GM23248 (cell line): ENCODE measurements at regions not wholly inside any gene's neighbourhood (a gene's known extent, or its start where the extent isn't known, plus 50 kb on each side); places are given as distances from the start of the nearest gene placed in this dataset.

Experiments used
- DNase-seq: peaks from one replicate; pipeline ENCODE4 v3.0.0-alpha.2; 2015
- H2AFZ ChIP-seq: fragments of 200-600 bp; sonication (generic); 2 replicates; pipeline ENCODE4 v1.6.1; 2016; ENCODE audit warnings: antibody characterized with exemption
- H3F3A ChIP-seq: fragments of 200-600 bp; sonication (generic); 2 replicates; pipeline ENCODE4 v1.6.1; 2016; ENCODE audit warnings: mild to moderate bottlenecking, antibody characterized with exemption, mixed run types; ENCODE audit not compliant: insufficient read depth
- H3K27ac ChIP-seq: fragments of 200-600 bp; sonication (generic); 2 replicates; pipeline ENCODE4 v1.5.1; 2016; ENCODE audit warnings: mild to moderate bottlenecking
- H3K27me3 ChIP-seq: fragments of 200-600 bp; sonication (generic); replicated peaks from 2 replicates; pipeline ENCODE4 v1.6.1; 2016; ENCODE audit warnings: mild to moderate bottlenecking; ENCODE audit not compliant: insufficient read depth
- H3K36me3 ChIP-seq: fragments of 200-600 bp; sonication (generic); 2 replicates; pipeline ENCODE4 v1.6.1; 2016; ENCODE audit warnings: low read depth, mild to moderate bottlenecking
- H3K4me1 ChIP-seq: fragments of 200-600 bp; sonication (generic); 2 replicates; pipeline ENCODE4 v1.6.1; 2016; ENCODE audit warnings: mild to moderate bottlenecking; ENCODE audit not compliant: insufficient read depth
- H3K4me2 ChIP-seq: fragments of 200-600 bp; sonication (generic); one replicate; pipeline ENCODE4 v1.6.1; 2016; ENCODE audit warnings: mild to moderate bottlenecking; ENCODE audit not compliant: unreplicated experiment
- H3K4me3 ChIP-seq: fragments of 200-600 bp; sonication (generic); 2 replicates; pipeline ENCODE4 v1.5.1; 2016; ENCODE audit warnings: mild to moderate bottlenecking
- H3K79me2 ChIP-seq: fragments of 200-600 bp; sonication (generic); 2 replicates; pipeline ENCODE4 v1.6.1; 2016; ENCODE audit warnings: mild to moderate bottlenecking; ENCODE audit not compliant: insufficient read depth
- H3K9ac ChIP-seq: fragments of 200-600 bp; sonication (generic); 2 replicates; pipeline ENCODE4 v1.6.1; 2016; ENCODE audit warnings: mild to moderate bottlenecking
- H3K9me2 ChIP-seq: fragments of 200-600 bp; sonication (generic); 2 replicates; pipeline ENCODE4 v1.6.1; 2016; ENCODE audit warnings: mixed run types, mild to moderate bottlenecking, moderate library complexity; ENCODE audit not compliant: insufficient read depth
- H3K9me3 ChIP-seq: fragments of 200-600 bp; sonication (generic); one replicate; pipeline ENCODE4 v1.6.1; 2017; ENCODE audit warnings: low read depth
- H4K20me1 ChIP-seq: fragments of 200-600 bp; sonication (generic); 2 replicates; pipeline ENCODE4 v1.6.0; 2016; ENCODE audit not compliant: insufficient read depth
- EZH2 ChIP-seq: fragments of 200-600 bp; sonication (generic); IDR thresholded peaks from 2 replicates; pipeline ENCODE4 v1.6.1; 2018; ENCODE audit warnings: antibody characterized with exemption, mild to moderate bottlenecking; ENCODE audit not compliant: insufficient read depth, poor library complexity, severe bottlenecking
- EZH2phosphoT487 ChIP-seq: fragments of 200-600 bp; sonication (generic); IDR thresholded peaks from 2 replicates; pipeline ENCODE4 v1.6.1; 2018; ENCODE audit warnings: antibody characterized with exemption, moderate library complexity, mild to moderate bottlenecking, low read depth; ENCODE audit not compliant: insufficient read depth
- WGBS, 2 experiments: methylation state at CpG; one replicate each; pipeline ENCODE4 v1.1.6; 2015 to 2017; ENCODE audit warnings: low lambda C conversion rate in 2 of 2, low coverage in 1 of 2; ENCODE audit errors: missing lambda C conversion rate in 2 of 2; 5-methylcytosine and 5-hydroxymethylcytosine counted together
- in situ Hi-C: fragments of 300-500 bp; cut with MboI; formaldehyde crosslinking; loops from 2 replicates; pipeline ENCODE4 v1.15.0; 2020

DNA sequence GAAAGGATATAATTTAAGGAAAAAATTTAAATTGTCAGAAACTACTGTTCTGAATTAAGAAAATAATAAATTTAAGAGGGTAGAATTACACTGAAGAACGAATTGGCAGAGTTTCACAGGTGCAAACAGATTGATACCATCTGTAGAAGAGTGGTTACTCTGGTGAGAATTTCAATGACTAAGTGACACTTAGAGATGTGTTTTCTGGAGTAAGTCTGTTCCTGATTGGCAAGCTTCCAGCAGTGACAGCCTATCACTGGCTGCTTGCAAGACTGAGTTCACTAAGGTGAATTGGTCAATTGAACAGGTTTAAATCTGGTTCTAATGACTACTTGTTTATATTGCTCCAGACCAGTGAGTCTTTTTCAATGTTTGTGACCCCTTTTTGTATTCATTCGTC is 838.2 kb upstream of the RGS18 start:
- no peak overlapping the region for H2AFZ ChIP-seq
- WGBS, 2 experiments: 3 to 6% methylated on average over 2 of the region's 2 CpGs
- in situ Hi-C loops: no loop called here

DNA sequence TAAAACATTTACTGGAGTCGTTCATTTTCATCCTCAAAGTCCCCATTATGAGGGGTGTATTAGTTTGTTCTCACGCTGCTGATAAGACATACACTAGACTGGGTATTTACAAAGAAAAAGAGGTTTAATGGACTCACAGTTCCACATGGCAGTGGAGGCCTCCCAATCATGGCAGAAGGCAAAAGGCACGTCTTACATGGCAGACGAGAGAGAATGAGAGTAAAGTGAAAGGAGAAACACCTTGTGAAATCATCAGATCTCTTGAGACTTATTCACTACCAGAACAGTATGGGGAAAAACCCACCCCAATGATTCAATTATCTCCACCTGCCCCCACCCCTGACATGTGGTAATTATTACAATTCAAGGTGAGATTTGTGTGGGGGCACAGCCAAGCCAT is 830.4 kb upstream of the RGS18 start:
- in situ Hi-C loops: no loop called here
- H3K27ac ChIP-seq: no peak overlapping the region
- WGBS, 2 experiments: 12 to 15% methylated on average over 4 of the region's 4 CpGs

More for the DNA sequence above, 838.2 kb upstream of the RGS18 start:
- Histone ChIP-seq H3K27me3 (no peaks in the 10 kb centered on the region), H3K79me2 (no peaks in the 10 kb centered on the region), H3K27ac (no peak overlapping the region), H3K9me2 (no peaks in the 10 kb centered on the region), H3K4me3 (no peak overlapping the region), H3K9me3 (no peaks in the 10 kb centered on the region), H3K4me1 (no peaks in the 10 kb centered on the region), H3F3A (no peaks in the 10 kb centered on the region), H3K9ac (no peak overlapping the region), H4K20me1 (no peaks in the 10 kb centered on the region), H3K36me3 (no peaks in the 10 kb centered on the region), H3K4me2 (no peak overlapping the region)
- TF ChIP-seq EZH2phosphoT487 (no peak), EZH2 (no peak)
- no peak for DNase-seq

DNA sequence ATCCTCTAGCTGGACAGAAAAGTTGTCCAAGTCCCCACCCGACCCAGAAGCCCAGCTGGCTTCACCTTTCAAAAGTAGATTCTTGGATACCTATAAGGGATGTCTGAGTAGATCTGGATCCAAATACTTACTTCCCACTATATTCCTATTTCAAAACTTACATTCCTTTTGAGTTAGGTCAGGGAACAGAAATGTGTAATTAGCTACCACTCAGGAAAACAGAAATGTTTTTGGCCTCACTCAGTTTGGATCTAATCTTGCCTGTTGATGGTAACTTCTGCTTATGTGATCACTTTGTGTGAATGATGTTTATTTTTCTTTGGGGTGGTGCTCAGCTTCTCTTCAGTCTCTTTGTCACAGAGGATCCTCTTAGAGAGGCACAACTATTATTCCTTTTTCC is 814.4 kb upstream of the RGS18 start:
- Histone ChIP-seq H3K9me3 (no peaks in the 10 kb centered on the region), H4K20me1 (no peaks in the 10 kb centered on the region), H3F3A (no peaks in the 10 kb centered on the region), H3K4me1 (no peaks in the 10 kb centered on the region), H3K79me2 (no peaks in the 10 kb centered on the region), H3K27ac (no peak overlapping the region), H3K36me3 (no peaks in the 10 kb centered on the region), H3K27me3 (no peaks in the 10 kb centered on the region), H3K4me2 (no peak overlapping the region), H3K4me3 (no peak overlapping the region), H3K9ac (no peak overlapping the region), H3K9me2 (no peaks in the 10 kb centered on the region), H2AFZ (no peak overlapping the region)
- TF ChIP-seq EZH2: no peak
- in situ Hi-C loops: no loop called here
- DNase-seq: no peak
- 5 to 11% methylated on average over 1 of the region's 1 CpG for WGBS, 2 experiments

More for the DNA sequence above, 830.4 kb upstream of the RGS18 start:
- Histone ChIP-seq H3K36me3 (no peaks in the 10 kb centered on the region), H2AFZ (no peak overlapping the region), H3K4me1 (no peaks in the 10 kb centered on the region), H3K4me2 (no peak overlapping the region), H3K9me2 (no peaks in the 10 kb centered on the region), H3K9me3 (no peaks in the 10 kb centered on the region), H4K20me1 (no peaks in the 10 kb centered on the region), H3K4me3 (no peak overlapping the region), H3F3A (no peaks in the 10 kb centered on the region), H3K9ac (no peak overlapping the region), H3K79me2 (no peaks in the 10 kb centered on the region), H3K27me3 (no peaks in the 10 kb centered on the region)
- TF ChIP-seq EZH2phosphoT487 (no peak), EZH2 (no peak)
- DNase-seq: no peak

DNA sequence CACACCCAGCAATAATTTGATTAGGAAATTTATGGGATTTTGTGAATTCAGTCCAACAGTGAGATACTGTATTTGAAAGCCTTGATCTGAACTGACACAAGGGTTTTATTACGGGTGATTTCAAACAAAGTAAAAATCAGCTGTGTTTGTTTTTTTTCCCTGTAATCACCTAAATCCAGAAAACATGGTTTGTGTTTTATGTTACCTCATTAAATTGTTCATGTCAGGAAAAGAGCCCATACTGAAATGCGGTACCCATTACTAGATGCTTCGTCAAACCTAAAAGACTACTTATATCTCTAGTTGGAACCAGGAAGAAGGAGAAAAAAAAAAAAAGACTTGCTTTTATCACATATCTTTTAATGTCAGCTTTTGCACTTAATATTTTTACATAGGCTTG is 811.9 kb upstream of the RGS18 start:
- Histone ChIP-seq H2AFZ (no peak overlapping the region), H3K9me2 (no peaks in the 10 kb centered on the region), H3K27ac (no peak overlapping the region), H3K9ac (no peak overlapping the region), H3F3A (no peaks in the 10 kb centered on the region), H3K79me2 (no peaks in the 10 kb centered on the region), H3K4me1 (no peaks in the 10 kb centered on the region), H3K9me3 (no peaks in the 10 kb centered on the region), H4K20me1 (no peaks in the 10 kb centered on the region), H3K4me3 (no peak overlapping the region), H3K27me3 (no peaks in the 10 kb centered on the region), H3K36me3 (no peaks in the 10 kb centered on the region), H3K4me2 (no peak overlapping the region)
- TF ChIP-seq EZH2 (no peak), EZH2phosphoT487 (no peak)
- WGBS, 2 experiments: 27 to 32% methylated on average over 3 of the region's 3 CpGs
- in situ Hi-C loops: no loop called here
- no peak for DNase-seq

DNA sequence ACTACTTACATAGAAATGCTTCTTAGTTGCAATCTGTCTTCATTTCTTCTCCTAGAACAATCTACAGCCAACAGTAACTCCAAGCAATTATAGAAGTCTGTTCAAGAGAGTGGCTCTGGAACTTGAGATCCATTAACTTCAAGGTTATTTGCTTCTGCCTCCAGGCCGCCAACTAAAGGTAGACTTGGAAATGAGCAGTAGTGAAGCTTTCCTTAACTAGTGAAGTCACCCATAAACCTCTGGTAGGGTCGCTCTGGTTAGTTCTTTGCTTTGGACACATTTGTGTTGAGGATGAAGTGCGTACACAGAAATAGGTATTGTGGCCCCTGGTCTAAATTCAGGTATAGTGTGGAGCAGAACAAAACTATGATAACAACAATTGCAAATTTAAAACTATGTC is 809.9 kb upstream of the RGS18 start:
- no peaks in the 10 kb centered on the region for H3K27me3 ChIP-seq
- no peak for TF ChIP-seq EZH2
- no peak for TF ChIP-seq EZH2phosphoT487
- no peaks in the 10 kb centered on the region for H3K9me2 ChIP-seq
- no peak overlapping the region for H3K4me3 ChIP-seq
- no peak overlapping the region for H3K27ac ChIP-seq
- no peaks in the 10 kb centered on the region for H3K36me3 ChIP-seq
- no peaks in the 10 kb centered on the region for H3K79me2 ChIP-seq
- H2AFZ ChIP-seq: no peak overlapping the region
- WGBS, 2 experiments: 18 to 23% methylated on average over 3 of the region's 3 CpGs
- H4K20me1 ChIP-seq: no peaks in the 10 kb centered on the region
- no peak for DNase-seq
- H3K9me3 ChIP-seq: no peaks in the 10 kb centered on the region
- no peaks in the 10 kb centered on the region for H3K4me1 ChIP-seq
- H3F3A ChIP-seq: no peaks in the 10 kb centered on the region
- in situ Hi-C loops: no loop called here
- H3K4me2 ChIP-seq: no peak overlapping the region
- H3K9ac ChIP-seq: no peak overlapping the region
